Gastrocnemius medialis (tissue), 4 donors: ENCODE measurements at regions not wholly inside any gene's neighbourhood (a gene's known extent, or its start where the extent isn't known, plus 50 kb on each side); places are given as distances from the start of the nearest gene placed in this dataset.

Source experiments
- POLR2A ChIP-seq, 2 donors: fragments of 450-650 bp; IDR thresholded peaks; one replicate each; pipeline ENCODE4 v1.6.1; 2017; ENCODE audit warnings: antibody characterized with exemption in 2 of 2, mild to moderate bottlenecking in 2 of 2, moderate library complexity in 2 of 2
- TF ChIP-seq, protein P1 (sequence below), 5 experiments: fragments of 450-650 bp in 3 of 5; fragments of 200-600 bp in 2 of 5; sonication (generic) in 2 of 5; IDR thresholded peaks in 4 of 5; conservative IDR thresholded peaks in 1 of 5; 1 replicate in 4 of 5; 2 replicates in 1 of 5; pipeline ENCODE4 v1.5.1; 2016 to 2019; ENCODE audit warnings: antibody characterized with exemption in 5 of 5, mild to moderate bottlenecking in 3 of 5, moderate library complexity in 3 of 5

GRCh38 chr12:124679533-124680371, 112.3 kb upstream of the NCOR2 start:
- TF ChIP-seq, protein P1, sequence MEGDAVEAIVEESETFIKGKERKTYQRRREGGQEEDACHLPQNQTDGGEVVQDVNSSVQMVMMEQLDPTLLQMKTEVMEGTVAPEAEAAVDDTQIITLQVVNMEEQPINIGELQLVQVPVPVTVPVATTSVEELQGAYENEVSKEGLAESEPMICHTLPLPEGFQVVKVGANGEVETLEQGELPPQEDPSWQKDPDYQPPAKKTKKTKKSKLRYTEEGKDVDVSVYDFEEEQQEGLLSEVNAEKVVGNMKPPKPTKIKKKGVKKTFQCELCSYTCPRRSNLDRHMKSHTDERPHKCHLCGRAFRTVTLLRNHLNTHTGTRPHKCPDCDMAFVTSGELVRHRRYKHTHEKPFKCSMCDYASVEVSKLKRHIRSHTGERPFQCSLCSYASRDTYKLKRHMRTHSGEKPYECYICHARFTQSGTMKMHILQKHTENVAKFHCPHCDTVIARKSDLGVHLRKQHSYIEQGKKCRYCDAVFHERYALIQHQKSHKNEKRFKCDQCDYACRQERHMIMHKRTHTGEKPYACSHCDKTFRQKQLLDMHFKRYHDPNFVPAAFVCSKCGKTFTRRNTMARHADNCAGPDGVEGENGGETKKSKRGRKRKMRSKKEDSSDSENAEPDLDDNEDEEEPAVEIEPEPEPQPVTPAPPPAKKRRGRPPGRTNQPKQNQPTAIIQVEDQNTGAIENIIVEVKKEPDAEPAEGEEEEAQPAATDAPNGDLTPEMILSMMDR (IDR thresholded peaks at IDR 0.05 in 4 of 5, conservative IDR thresholded peaks at IDR 0.05 in 1 of 5) = no peak
- TF ChIP-seq POLR2A (IDR thresholded peaks at IDR 0.05) = no peak
